IMR-90 (cell line): ENCODE measurements at regions not wholly inside any gene's neighbourhood (a gene's known extent, or its start where the extent isn't known, plus 50 kb on each side); places are given as distances from the start of the nearest gene placed in this dataset.

ENCODE experiments used
- ATAC-seq: fragments of 200-7000 bp; cut with Tn5 transposase; 2 replicates; pipeline ENCODE4 v1.9.1; 2020; ENCODE audit warnings: low read depth, mild to moderate bottlenecking, moderate library complexity
- BruUV-seq: library from RNA; stranded (reverse); fragments of 400-500 nt; replicated peaks from 2 replicates; lab custom pipeline; 2021; lab: Mats Ljungman, UMichigan
- CTCF ChIA-PET: fragments of 300-600 bp; formaldehyde crosslinking; extraction: SDS; loops from one replicate; lab custom pipeline; 2021; ENCODE audit warnings: antibody characterized with exemption; lab: Yijun Ruan, JAX
- POLR2A ChIA-PET: fragments of 300-600 bp; sonication (Branson Sonifier 250); formaldehyde crosslinking; loops from one replicate; lab custom pipeline; 2022; ENCODE audit warnings: antibody characterized with exemption; ENCODE audit not compliant: unreplicated experiment; lab: Charles Lee
- DNase-seq: peaks from one replicate; pipeline ENCODE4 v3.0.0; 2013
- H2AFZ ChIP-seq: replicated peaks from 2 replicates; pipeline ENCODE3; 2013; ENCODE audit warnings: low read length, mild to moderate bottlenecking; ENCODE audit not compliant: poor library complexity
- H2AK5ac ChIP-seq: 2 replicates; pipeline ENCODE4 v1.6.1; 2013; ENCODE audit warnings: low read depth, low read length, inconsistent platforms
- H2AK9ac ChIP-seq: replicated peaks from 2 replicates; pipeline ENCODE3; 2013; ENCODE audit warnings: mild to moderate bottlenecking, low read depth, low read length, moderate library complexity; ENCODE audit not compliant: poor library complexity
- H2BK120ac ChIP-seq: 2 replicates; pipeline ENCODE4 v1.6.1; 2013; ENCODE audit warnings: low read depth, low read length, inconsistent platforms
- H2BK15ac ChIP-seq: 3 replicates; pipeline ENCODE4 v1.6.1; 2013; ENCODE audit warnings: low read depth, low read length, inconsistent platforms
- H2BK20ac ChIP-seq: 2 replicates; pipeline ENCODE4 v1.6.1; 2013; ENCODE audit warnings: low read depth, mild to moderate bottlenecking, inconsistent platforms, low read length, moderate library complexity
- H2BK5ac ChIP-seq: 2 replicates; pipeline ENCODE4 v1.6.1; 2013; ENCODE audit warnings: mild to moderate bottlenecking, low read depth, low read length, inconsistent platforms; ENCODE audit not compliant: poor library complexity, severe bottlenecking
- H3K14ac ChIP-seq: replicated peaks from 2 replicates; pipeline ENCODE4 v1.6.1; 2013; ENCODE audit warnings: low read depth, low read length, inconsistent platforms
- H3K18ac ChIP-seq: 2 replicates; pipeline ENCODE4 v1.6.1; 2013; ENCODE audit warnings: low read depth, low read length, control low read depth
- H3K23ac ChIP-seq: 2 replicates; pipeline ENCODE4 v1.6.1; 2013; ENCODE audit warnings: low read depth, low read length, inconsistent platforms
- H3K27ac ChIP-seq: 2 replicates; pipeline ENCODE4 v1.5.1; 2013; ENCODE audit warnings: mild to moderate bottlenecking, control low read depth, low read length; ENCODE audit not compliant: insufficient read depth
- H3K27me3 ChIP-seq: 2 replicates; pipeline ENCODE4 v1.6.1; 2013; ENCODE audit warnings: low read length; ENCODE audit not compliant: control insufficient read depth, insufficient read depth
- H3K36me3 ChIP-seq: 2 replicates; pipeline ENCODE4 v1.6.1; 2013; ENCODE audit warnings: low read length, mixed read lengths; ENCODE audit not compliant: control insufficient read depth, insufficient read depth
- H3K4ac ChIP-seq: 2 replicates; pipeline ENCODE4 v1.6.1; 2013; ENCODE audit warnings: low read depth, low read length, inconsistent platforms
- H3K4me1 ChIP-seq: 2 replicates; pipeline ENCODE4 v1.6.1; 2013; ENCODE audit warnings: low read length, mixed read lengths; ENCODE audit not compliant: control insufficient read depth, insufficient read depth
- H3K4me2 ChIP-seq: 2 replicates; pipeline ENCODE4 v1.6.1; 2013; ENCODE audit warnings: low read depth, mild to moderate bottlenecking, control low read depth, low read length, moderate library complexity
- H3K4me3 ChIP-seq: 2 replicates; pipeline ENCODE4 v1.5.1; 2013; ENCODE audit warnings: low read depth, mild to moderate bottlenecking, control low read depth, low read length, moderate library complexity; ENCODE audit not compliant: insufficient read depth
- H3K56ac ChIP-seq: 2 replicates; pipeline ENCODE4 v1.6.1; 2013; ENCODE audit warnings: low read length, inconsistent platforms; ENCODE audit not compliant: insufficient read depth; ENCODE audit errors: extremely low read depth
- H3K79me1 ChIP-seq, 2 experiments: 2 replicates each; pipeline ENCODE4 v1.6.1; 2013; ENCODE audit warnings: low read length in 2 of 2, inconsistent platforms in 1 of 2, low read depth in 1 of 2
- H3K9ac ChIP-seq: 2 replicates; pipeline ENCODE4 v1.6.1; 2013; ENCODE audit warnings: low read depth, low read length, control low read depth
- H3K9me1 ChIP-seq: 2 replicates; pipeline ENCODE4 v1.6.1; 2013; ENCODE audit warnings: low read length, inconsistent platforms; ENCODE audit not compliant: insufficient read depth
- H3K9me3 ChIP-seq: 2 replicates; pipeline ENCODE4 v1.6.1; 2013; ENCODE audit warnings: low read length; ENCODE audit not compliant: control insufficient read depth, insufficient read depth
- H4K20me1 ChIP-seq: 2 replicates; pipeline ENCODE4 v1.6.1; 2013; ENCODE audit warnings: low read length, inconsistent platforms; ENCODE audit not compliant: insufficient read depth
- H4K5ac ChIP-seq: 2 replicates; pipeline ENCODE4 v1.6.1; 2013; ENCODE audit warnings: mild to moderate bottlenecking, low read depth, low read length, control low read depth
- H4K8ac ChIP-seq, 2 experiments: 2 replicates each; pipeline ENCODE4 v1.6.1; 2013; ENCODE audit warnings: low read depth in 2 of 2, low read length in 2 of 2, control low read depth in 1 of 2, inconsistent platforms in 1 of 2
- H4K91ac ChIP-seq: 2 replicates; pipeline ENCODE4 v1.6.1; 2013; ENCODE audit warnings: low read depth, low read length, inconsistent platforms; ENCODE audit not compliant: insufficient read depth
- BHLHE40 ChIP-seq: fragments of 150-350 bp; IDR thresholded peaks from 2 replicates; pipeline ENCODE4 v1.6.1; 2016; ENCODE audit warnings: mild to moderate bottlenecking, low read depth, low read length
- CEBPB ChIP-seq: IDR thresholded peaks from 2 replicates; pipeline ENCODE4 v1.6.1; 2012; ENCODE audit warnings: low read depth, low read length, improper control_type of control experiment
- ELK1 ChIP-seq: fragments of 150-350 bp; IDR thresholded peaks from 2 replicates; pipeline ENCODE4 v1.6.1; 2016; ENCODE audit warnings: low read depth, mild to moderate bottlenecking, low read length, moderate library complexity, borderline replicate concordance
- FOS ChIP-seq: fragments of 150-350 bp; IDR thresholded peaks from 2 replicates; pipeline ENCODE4 v1.6.1; 2016; ENCODE audit warnings: low read depth, low read length
- MAFK ChIP-seq: IDR thresholded peaks from 2 replicates; pipeline ENCODE4 v1.6.1; 2012; ENCODE audit warnings: low read depth, low read length, improper control_type of control experiment
- MAZ ChIP-seq: IDR thresholded peaks from 2 replicates; pipeline ENCODE4 v1.6.1; 2012; ENCODE audit warnings: low read depth, mild to moderate bottlenecking, low read length, improper control_type of control experiment, moderate library complexity, borderline replicate concordance
- MXI1 ChIP-seq: IDR thresholded peaks from 2 replicates; pipeline ENCODE4 v1.6.1; 2012; ENCODE audit warnings: low read depth, mild to moderate bottlenecking, low read length, moderate library complexity, borderline replicate concordance
- NFE2L2 ChIP-seq: fragments of 150-350 bp; IDR thresholded peaks from 2 replicates; pipeline ENCODE4 v1.6.1; 2016; ENCODE audit warnings: low read depth, mild to moderate bottlenecking, low read length
- POLR2A ChIP-seq: IDR thresholded peaks from 2 replicates; pipeline ENCODE4 v1.6.1; 2012; ENCODE audit warnings: mild to moderate bottlenecking, low read depth, low read length
- RAD21 ChIP-seq: IDR thresholded peaks from 2 replicates; pipeline ENCODE4 v1.6.1; 2012; ENCODE audit warnings: low read length, improper control_type of control experiment
- RCOR1 ChIP-seq: IDR thresholded peaks from 2 replicates; pipeline ENCODE4 v1.6.1; 2012; ENCODE audit warnings: mild to moderate bottlenecking, low read length, improper control_type of control experiment; ENCODE audit not compliant: insufficient replicate concordance
- RFX5 ChIP-seq: IDR thresholded peaks from 2 replicates; pipeline ENCODE4 v1.8.0; 2012; ENCODE audit warnings: low read depth, mild to moderate bottlenecking, low read length, moderate library complexity
- SMC3 ChIP-seq: fragments of 150-350 bp; IDR thresholded peaks from 2 replicates; pipeline ENCODE4 v1.6.1; 2016; ENCODE audit warnings: low read depth, mild to moderate bottlenecking, antibody characterized with exemption, low read length, moderate library complexity
- whole genome bisulfite sequencing, 2 experiments: methylation state at CpG; one replicate each; pipeline versions ENCODE4 v1.1.5 to v1.1.7; 2013; ENCODE audit warnings: missing lambda C conversion rate in 2 of 2; ENCODE audit not compliant: insufficient read length in 1 of 2; ENCODE audit errors: extremely low coverage in 2 of 2; 5-methylcytosine and 5-hydroxymethylcytosine counted together
- dilution Hi-C: fragments of 300-500 bp; cut with HindIII; formaldehyde crosslinking; loops from one replicate; pipeline ENCODE4 v1.14.3; 2018; ENCODE audit warnings: low sequenced_read_pairs; ENCODE audit not compliant: unreplicated experiment
- in situ Hi-C: fragments of 300-500 bp; cut with MboI; formaldehyde crosslinking; loops from 3 replicates; pipeline ENCODE4 v1.14.3; 2019; ENCODE audit warnings: low sequenced_read_pairs, inconsistent platforms, mixed read lengths
- intact Hi-C: fragments of 100-400 bp; cut with micrococcal nuclease; formaldehyde crosslinking; loops from 2 replicates; pipeline ENCODE4 v1.10.0; 2022
- TF ChIP-seq, protein P1 (sequence below): conservative IDR thresholded peaks from 2 replicates; pipeline ENCODE4 v1.5.1; 2012; ENCODE audit warnings: mild to moderate bottlenecking, low read depth, low read length, improper control_type of control experiment
- TF ChIP-seq, protein P2 (sequence below): fragments of 150-350 bp; IDR thresholded peaks from 2 replicates; pipeline ENCODE4 v1.6.1; 2017; ENCODE audit warnings: mild to moderate bottlenecking, antibody characterized with exemption, low read length, low read depth

DNA sequence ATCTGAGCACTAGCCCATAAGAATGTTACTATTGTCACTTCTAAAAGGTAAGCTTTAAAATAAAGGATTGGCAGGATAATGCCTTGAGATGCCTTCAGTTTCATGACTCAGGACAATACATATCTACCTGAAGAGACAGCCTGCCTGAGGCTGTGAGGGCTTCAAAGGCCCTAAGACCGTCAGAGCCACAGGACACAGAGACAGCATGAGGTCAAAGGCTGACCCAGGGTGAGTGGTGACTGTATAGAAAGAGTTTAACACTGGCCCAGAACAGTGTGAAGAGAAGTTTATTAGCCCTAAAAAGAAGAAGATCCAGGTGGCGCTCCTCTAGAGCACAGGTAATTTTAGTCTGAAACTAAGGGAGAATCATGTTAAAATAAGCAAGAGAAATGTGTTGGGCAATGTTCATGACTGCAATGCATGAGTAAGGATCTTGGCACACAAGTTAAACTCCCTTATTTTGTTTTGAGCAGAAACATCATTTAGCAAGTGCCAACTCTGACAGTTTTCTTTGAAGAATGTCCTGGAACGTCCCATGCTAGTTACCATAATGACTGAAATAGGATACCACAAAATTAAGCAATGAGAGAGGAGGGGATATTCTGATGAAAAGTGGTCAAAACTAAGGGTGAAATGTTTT, 78.1 kb upstream of the FAM110C start:
- Histone ChIP-seq H3K27me3 (no peaks in the 10 kb centered on the region), H3K4ac (no peak overlapping the region), H3K14ac (no peak overlapping the region), H4K5ac (no peak overlapping the region), H3K36me3 (no peaks in the 10 kb centered on the region), H4K91ac (no peak overlapping the region), H3K9ac (no peak overlapping the region), H3K9me1 (no peaks in the 10 kb centered on the region), H2BK120ac (no peak overlapping the region), H3K23ac (no peak overlapping the region), H3K4me1 (no peaks in the 10 kb centered on the region), H2BK5ac (no peak overlapping the region), H3K18ac (no peak overlapping the region), H2AK5ac (no peak overlapping the region), H3K56ac (no peak overlapping the region), H2BK20ac (no peak overlapping the region), H3K4me3 (no peak overlapping the region), H3K9me3 (peaks cover 9% of the 10 kb centered on the region), H2AK9ac (no peak overlapping the region), H3K27ac (no peak overlapping the region), H4K20me1 (no peaks in the 10 kb centered on the region), H4K8ac (no peak overlapping the region), H2AFZ (no peak overlapping the region), H2BK15ac (no peak overlapping the region), H3K79me1 (no peaks in the 10 kb centered on the region), H3K4me2 (no peak overlapping the region)
- ChIA-PET CTCF (no interaction called here), POLR2A (interaction anchor here (0.6 kb wide), 1 partner anchor 25 kb away, joined by 3 read pairs; no protein-coding TSS in a partner anchor)
- DNase-seq (no peak), ATAC-seq (no peak)
- intact Hi-C loops (no loop called here), in situ Hi-C loops (no loop called here), dilution Hi-C loops (no loop called here)
- TF ChIP-seq ELK1 = no peak
- TF ChIP-seq MAZ = no peak
- TF ChIP-seq, protein P1, sequence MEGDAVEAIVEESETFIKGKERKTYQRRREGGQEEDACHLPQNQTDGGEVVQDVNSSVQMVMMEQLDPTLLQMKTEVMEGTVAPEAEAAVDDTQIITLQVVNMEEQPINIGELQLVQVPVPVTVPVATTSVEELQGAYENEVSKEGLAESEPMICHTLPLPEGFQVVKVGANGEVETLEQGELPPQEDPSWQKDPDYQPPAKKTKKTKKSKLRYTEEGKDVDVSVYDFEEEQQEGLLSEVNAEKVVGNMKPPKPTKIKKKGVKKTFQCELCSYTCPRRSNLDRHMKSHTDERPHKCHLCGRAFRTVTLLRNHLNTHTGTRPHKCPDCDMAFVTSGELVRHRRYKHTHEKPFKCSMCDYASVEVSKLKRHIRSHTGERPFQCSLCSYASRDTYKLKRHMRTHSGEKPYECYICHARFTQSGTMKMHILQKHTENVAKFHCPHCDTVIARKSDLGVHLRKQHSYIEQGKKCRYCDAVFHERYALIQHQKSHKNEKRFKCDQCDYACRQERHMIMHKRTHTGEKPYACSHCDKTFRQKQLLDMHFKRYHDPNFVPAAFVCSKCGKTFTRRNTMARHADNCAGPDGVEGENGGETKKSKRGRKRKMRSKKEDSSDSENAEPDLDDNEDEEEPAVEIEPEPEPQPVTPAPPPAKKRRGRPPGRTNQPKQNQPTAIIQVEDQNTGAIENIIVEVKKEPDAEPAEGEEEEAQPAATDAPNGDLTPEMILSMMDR = no peak
- no peak for TF ChIP-seq POLR2A
- no peak for TF ChIP-seq MAFK
- TF ChIP-seq FOS = no peak
- TF ChIP-seq RAD21 = no peak
- no peak for TF ChIP-seq SMC3
- no peak for TF ChIP-seq MXI1
- TF ChIP-seq CEBPB = no peak
- TF ChIP-seq BHLHE40 = no peak
- TF ChIP-seq, protein P2, sequence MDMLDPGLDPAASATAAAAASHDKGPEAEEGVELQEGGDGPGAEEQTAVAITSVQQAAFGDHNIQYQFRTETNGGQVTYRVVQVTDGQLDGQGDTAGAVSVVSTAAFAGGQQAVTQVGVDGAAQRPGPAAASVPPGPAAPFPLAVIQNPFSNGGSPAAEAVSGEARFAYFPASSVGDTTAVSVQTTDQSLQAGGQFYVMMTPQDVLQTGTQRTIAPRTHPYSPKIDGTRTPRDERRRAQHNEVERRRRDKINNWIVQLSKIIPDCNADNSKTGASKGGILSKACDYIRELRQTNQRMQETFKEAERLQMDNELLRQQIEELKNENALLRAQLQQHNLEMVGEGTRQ = no peak
- no peak for TF ChIP-seq RFX5
- TF ChIP-seq NFE2L2 = no peak
- no peak for TF ChIP-seq RCOR1
- BruUV-seq = no TSS peak
- WGBS, 2 experiments = no CpG with 5 or more reads among the region's 3 CpGs
